Breast epithelium (tissue), 4 donors: ENCODE measurements at regions not wholly inside any gene's neighbourhood (a gene's known extent, or its start where the extent isn't known, plus 50 kb on each side); places are given as distances from the start of the nearest gene placed in this dataset.

Source experiments
- DNase-seq, 2 donors: peaks; one replicate each; pipeline ENCODE4 v3.0.0-alpha.2; 2019; ENCODE audit warnings: low spot score in 2 of 2
- H3K27ac ChIP-seq, 2 donors: fragments of 200-600 bp; sonication (generic) in 1 of 2; one replicate each; pipeline ENCODE4 v1.5.1; 2016 to 2019; ENCODE audit warnings: mild to moderate bottlenecking in 1 of 2
- H3K27me3 ChIP-seq, 2 donors: fragments of 200-600 bp; sonication (generic) in 1 of 2; one replicate each; pipeline versions ENCODE4 v1.5.1 to v1.6.0; 2017 to 2019; ENCODE audit warnings: control low read depth in 1 of 2, mild to moderate bottlenecking in 1 of 2
- H3K36me3 ChIP-seq: fragments of 200-600 bp; one replicate; pipeline ENCODE4 v1.5.1; 2019
- H3K4me1 ChIP-seq, 2 donors: fragments of 200-600 bp; sonication (generic); one replicate each; pipeline ENCODE4 v1.5.1; 2016 to 2019; ENCODE audit warnings: control low read depth in 1 of 2
- H3K4me3 ChIP-seq, 3 donors: fragments of 200-600 bp; sonication (generic); 1 replicate in 2 of 3; 2 replicates in 1 of 3; pipeline ENCODE4 v1.5.1; 2016 to 2019; ENCODE audit warnings: mild to moderate bottlenecking in 3 of 3, moderate library complexity in 2 of 3
- H3K9me3 ChIP-seq, 2 donors: fragments of 200-600 bp; sonication (generic) in 1 of 2; one replicate each; pipeline ENCODE4 v1.5.1; 2016 to 2019; ENCODE audit warnings: control low read depth in 1 of 2
- POLR2A ChIP-seq: fragments of 450-650 bp; IDR thresholded peaks from one replicate; pipeline ENCODE4 v1.6.1; 2016; ENCODE audit warnings: antibody characterized with exemption, mild to moderate bottlenecking, moderate library complexity
- POLR2AphosphoS5 ChIP-seq, 3 donors: sonication (generic); formaldehyde crosslinking; IDR thresholded peaks; one replicate each; pipeline ENCODE4 v1.6.1; 2017; ENCODE audit warnings: antibody characterized with exemption in 3 of 3
- intact Hi-C: fragments of 100-400 bp; cut with DNase I; formaldehyde crosslinking; loops from one replicate; pipeline ENCODE4 v1.15.1; 2023; ENCODE audit warnings: low total_unique reads
- TF ChIP-seq, protein P1 (sequence below), 3 donors: fragments of 450-650 bp; IDR thresholded peaks; one replicate each; pipeline ENCODE4 v1.5.1; 2016 to 2017; ENCODE audit warnings: antibody characterized with exemption in 3 of 3, mild to moderate bottlenecking in 3 of 3, moderate library complexity in 3 of 3

GRCh38 chr10:64465653-64466052 lies 944.5 kb downstream of the REEP3 start:
- no peak for DNase-seq
- no peaks in the 10 kb centered on the region for H3K27me3 ChIP-seq
- intact Hi-C loops, result no loop called here
- no peak for TF ChIP-seq POLR2A
- no peak for TF ChIP-seq POLR2AphosphoS5 (IDR thresholded peaks at IDR 0.05)
- TF ChIP-seq, protein P1, sequence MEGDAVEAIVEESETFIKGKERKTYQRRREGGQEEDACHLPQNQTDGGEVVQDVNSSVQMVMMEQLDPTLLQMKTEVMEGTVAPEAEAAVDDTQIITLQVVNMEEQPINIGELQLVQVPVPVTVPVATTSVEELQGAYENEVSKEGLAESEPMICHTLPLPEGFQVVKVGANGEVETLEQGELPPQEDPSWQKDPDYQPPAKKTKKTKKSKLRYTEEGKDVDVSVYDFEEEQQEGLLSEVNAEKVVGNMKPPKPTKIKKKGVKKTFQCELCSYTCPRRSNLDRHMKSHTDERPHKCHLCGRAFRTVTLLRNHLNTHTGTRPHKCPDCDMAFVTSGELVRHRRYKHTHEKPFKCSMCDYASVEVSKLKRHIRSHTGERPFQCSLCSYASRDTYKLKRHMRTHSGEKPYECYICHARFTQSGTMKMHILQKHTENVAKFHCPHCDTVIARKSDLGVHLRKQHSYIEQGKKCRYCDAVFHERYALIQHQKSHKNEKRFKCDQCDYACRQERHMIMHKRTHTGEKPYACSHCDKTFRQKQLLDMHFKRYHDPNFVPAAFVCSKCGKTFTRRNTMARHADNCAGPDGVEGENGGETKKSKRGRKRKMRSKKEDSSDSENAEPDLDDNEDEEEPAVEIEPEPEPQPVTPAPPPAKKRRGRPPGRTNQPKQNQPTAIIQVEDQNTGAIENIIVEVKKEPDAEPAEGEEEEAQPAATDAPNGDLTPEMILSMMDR (IDR thresholded peaks at IDR 0.05), result no peak
- peaks cover 0 to 13% of the 10 kb centered on the region in 2 donors for H3K9me3 ChIP-seq
- no peak overlapping the region for H3K4me3 ChIP-seq
- no peaks in the 10 kb centered on the region for H3K4me1 ChIP-seq
- no peak overlapping the region for H3K27ac ChIP-seq
- H3K36me3 ChIP-seq, result no peaks in the 10 kb centered on the region

DNA sequence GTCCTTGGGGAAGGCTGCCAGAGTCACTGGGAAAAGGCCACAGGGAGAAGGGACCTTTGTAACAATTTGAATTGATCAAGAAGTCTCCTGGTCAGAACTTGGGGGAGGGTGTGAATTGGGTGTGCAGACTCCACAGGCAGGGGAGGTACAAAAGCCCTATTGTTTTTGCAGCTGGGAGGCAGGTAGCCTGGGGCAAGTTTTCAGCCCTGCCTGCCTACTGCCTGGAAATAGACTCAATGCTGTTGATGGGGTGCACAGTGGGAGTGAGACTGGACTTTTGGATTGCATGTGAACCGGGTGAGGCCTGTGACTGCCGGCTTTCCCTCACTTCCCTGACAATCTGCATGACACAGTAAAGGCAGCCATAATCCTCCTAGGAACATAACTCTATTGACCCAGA lies 947.0 kb downstream of the REEP3 start:
- Histone ChIP-seq H3K27me3 (no peaks in the 10 kb centered on the region), H3K9me3 (peaks cover 0 to 17% of the 10 kb centered on the region in 2 donors), H3K4me3 (no peak overlapping the region), H3K27ac (no peak overlapping the region), H3K36me3 (no peaks in the 10 kb centered on the region), H3K4me1 (no peaks in the 10 kb centered on the region)
- intact Hi-C loops, result no loop called here
- no peak for DNase-seq
- TF ChIP-seq, protein P1 (IDR thresholded peaks at IDR 0.05), result no peak
- TF ChIP-seq POLR2A (no peak), POLR2AphosphoS5 (IDR thresholded peaks at IDR 0.05) (no peak)

DNA sequence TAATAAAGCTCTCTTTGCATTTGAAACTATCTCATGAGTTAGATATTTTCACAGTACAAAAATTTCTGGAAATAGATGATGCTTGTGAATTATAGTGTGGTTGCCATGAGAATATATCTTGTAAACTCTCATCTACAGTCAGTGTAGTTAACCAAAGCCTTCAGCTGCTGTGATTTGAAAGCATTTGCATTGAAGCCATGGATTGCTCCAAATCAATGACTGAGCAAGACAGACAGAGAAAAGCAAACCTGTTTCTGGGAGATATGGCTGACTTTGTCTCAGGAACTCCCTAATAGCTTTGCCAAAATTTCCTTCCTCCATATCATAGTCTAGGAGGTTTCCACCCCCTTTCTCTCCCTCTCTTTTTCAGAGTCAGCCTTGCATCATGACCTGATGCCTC lies 955.3 kb downstream of the REEP3 start:
- H3K4me1 ChIP-seq, result no peaks in the 10 kb centered on the region
- intact Hi-C loops, result no loop called here
- TF ChIP-seq, protein P1 (IDR thresholded peaks at IDR 0.05), result no peak
- no peak for TF ChIP-seq POLR2AphosphoS5 (IDR thresholded peaks at IDR 0.05)
- TF ChIP-seq POLR2A, result no peak
- H3K9me3 ChIP-seq, result peaks cover 0 to 6% of the 10 kb centered on the region in 2 donors
- no peaks in the 10 kb centered on the region for H3K36me3 ChIP-seq
- no peak for DNase-seq
- no peak overlapping the region for H3K27ac ChIP-seq
- H3K4me3 ChIP-seq, result no peak overlapping the region
- H3K27me3 ChIP-seq, result no peaks in the 10 kb centered on the region

DNA sequence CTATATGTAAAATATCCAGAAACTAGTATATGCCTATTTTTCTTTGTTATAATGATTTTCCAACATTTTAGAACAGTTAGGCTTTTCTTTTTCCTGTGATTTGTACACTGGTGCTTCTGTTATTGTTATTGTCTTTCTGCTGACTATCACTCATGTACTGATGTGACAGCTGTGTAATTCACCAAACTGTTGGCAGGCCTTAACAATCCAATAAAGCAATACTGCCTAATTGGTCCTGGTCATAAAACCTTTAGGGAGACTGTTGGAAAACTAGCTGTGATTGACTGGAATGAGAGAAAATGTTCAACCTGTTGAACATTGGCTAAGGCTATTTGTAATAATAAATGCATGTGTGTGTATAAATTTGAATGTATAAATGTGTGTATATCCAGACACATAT lies 956.6 kb downstream of the REEP3 start:
- no peak for TF ChIP-seq POLR2AphosphoS5 (IDR thresholded peaks at IDR 0.05)
- TF ChIP-seq, protein P1 (IDR thresholded peaks at IDR 0.05), result no peak
- TF ChIP-seq POLR2A, result no peak
- no peak for DNase-seq
- Histone ChIP-seq H3K27me3 (no peaks in the 10 kb centered on the region), H3K4me3 (no peak overlapping the region), H3K36me3 (no peaks in the 10 kb centered on the region), H3K9me3 (peaks cover 0 to 6% of the 10 kb centered on the region in 2 donors), H3K4me1 (no peaks in the 10 kb centered on the region), H3K27ac (no peak overlapping the region)
- intact Hi-C loops, result no loop called here

- no peaks in the 10 kb centered on the region for H3K4me1 ChIP-seq
- intact Hi-C loops, result no loop called here
- no peak overlapping the region for H3K27ac ChIP-seq
- no peaks in the 10 kb centered on the region for H3K9me3 ChIP-seq
- TF ChIP-seq POLR2A (no peak), POLR2AphosphoS5 (IDR thresholded peaks at IDR 0.05) (no peak)
- TF ChIP-seq, protein P1 (IDR thresholded peaks at IDR 0.05), result no peak
- H3K27me3 ChIP-seq, result no peaks in the 10 kb centered on the region
- H3K36me3 ChIP-seq, result no peaks in the 10 kb centered on the region
- no peak overlapping the region for H3K4me3 ChIP-seq
- no peak for DNase-seq
Measured at GRCh38 chr10:64484811-64485330, 963.7 kb downstream of the REEP3 start.
